ENCODE measurements at regions not wholly inside any gene's neighbourhood (a gene's known extent, or its start where the extent isn't known, plus 50 kb on each side); places are given as distances from the start of the nearest gene placed in this dataset.

GRCh38 chr2:22737144-22737543, 647.8 kb upstream of the KLHL29 start:
- DNase-seq (ENCODE audit: low read depth) = no peak

DNA sequence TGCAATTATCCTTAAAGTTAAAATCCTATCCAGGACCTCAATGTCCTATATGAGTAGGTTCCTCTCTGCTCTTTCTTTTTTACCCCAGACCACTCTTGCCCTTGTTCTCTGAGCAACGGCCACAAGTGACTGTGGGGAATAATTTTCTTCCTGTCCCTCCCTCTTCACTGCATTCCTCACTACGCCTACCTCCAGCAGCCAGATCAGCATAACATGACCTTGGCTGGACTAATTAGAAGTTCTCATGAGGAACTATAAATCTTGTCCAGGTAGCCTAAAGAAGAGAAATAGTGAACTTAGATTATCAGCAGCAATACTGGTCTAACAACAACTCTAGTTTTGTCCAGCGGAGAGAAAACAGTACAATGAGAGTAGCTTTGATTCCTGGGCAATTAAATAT, 643.8 kb upstream of the KLHL29 start:
- DNase-seq (ENCODE audit: low read depth) = no peak

DNA sequence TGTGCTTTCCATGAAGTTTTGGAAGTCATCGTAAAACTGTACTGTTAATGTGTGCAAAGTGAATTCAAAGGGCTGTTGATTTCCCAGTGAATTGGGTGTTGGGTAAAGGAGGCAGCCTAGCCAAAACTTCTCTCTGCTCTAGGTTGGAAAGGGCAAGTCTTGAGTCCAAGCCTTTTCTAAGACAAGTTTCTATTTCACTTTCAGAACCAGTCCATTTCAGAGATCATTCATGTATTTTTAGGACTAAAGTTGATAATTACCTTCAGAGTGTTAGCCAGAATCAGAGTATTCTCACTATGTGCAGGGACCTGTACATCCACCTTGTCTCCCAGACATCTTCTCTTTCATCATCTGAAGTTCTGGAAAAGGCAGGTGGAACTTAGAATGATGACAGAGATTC, 636.1 kb upstream of the KLHL29 start:
- no peak for DNase-seq (ENCODE audit: low read depth)

DNA sequence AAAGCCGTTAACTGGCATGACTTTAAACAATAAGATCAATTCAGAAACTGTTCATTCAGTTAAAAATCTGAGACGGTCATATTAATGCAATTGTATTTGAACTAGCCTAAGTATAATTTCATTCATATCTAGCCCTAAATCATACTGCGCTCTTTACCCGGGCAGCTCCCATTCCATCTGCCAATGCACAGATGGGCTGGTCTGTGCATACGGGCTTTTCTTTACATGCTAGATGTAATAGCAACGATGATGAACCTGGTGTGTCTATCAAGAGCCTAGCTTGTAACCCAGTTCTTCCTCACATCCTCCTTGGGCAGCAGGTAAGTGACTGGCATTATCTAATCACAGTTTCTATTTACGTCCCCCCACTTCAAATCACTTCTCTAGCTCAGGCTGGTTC, 631.5 kb upstream of the KLHL29 start:
- DNase-seq (ENCODE audit: low read depth) = no peak

DNA sequence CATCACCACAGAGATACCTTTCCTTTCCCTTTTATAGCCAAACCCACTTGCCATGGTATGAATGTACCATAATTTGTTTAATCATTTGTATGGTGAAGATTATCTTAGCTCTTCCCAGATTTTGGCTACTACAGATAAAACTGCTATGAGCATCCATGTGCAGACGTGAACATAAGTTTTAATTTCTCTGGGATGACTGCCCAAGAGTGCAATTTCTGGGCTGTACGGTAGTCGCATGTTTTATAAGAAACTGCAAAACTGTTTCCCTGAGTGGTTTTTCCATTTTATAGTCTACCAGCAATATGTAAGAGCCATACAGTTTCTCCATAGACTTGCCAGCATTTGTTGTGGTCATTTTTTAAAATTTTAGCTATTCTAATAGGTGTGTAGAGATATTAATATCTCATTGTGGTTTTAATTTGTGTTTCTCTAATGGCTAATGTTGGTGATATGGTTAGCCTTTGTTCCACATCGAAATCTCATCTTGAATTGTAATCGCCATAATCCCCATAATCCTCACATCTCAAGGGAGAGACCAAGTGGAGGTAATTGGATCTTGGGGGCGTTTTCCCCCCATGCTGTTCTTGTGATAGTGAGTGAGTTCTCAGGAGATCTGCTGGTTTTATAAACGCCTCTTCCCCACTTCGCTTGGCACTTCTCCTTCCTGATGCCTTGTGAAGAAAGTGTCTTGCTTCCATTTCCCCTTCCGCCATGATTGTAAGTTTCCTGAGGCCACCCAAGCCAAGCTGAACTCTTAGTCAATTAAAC, 628.5 kb upstream of the KLHL29 start:
- no peak for DNase-seq (ENCODE audit: low read depth)

GRCh38 chr2:22769497-22769896, 615.5 kb upstream of the KLHL29 start:
- no peak for DNase-seq (ENCODE audit: low read depth)

DNA sequence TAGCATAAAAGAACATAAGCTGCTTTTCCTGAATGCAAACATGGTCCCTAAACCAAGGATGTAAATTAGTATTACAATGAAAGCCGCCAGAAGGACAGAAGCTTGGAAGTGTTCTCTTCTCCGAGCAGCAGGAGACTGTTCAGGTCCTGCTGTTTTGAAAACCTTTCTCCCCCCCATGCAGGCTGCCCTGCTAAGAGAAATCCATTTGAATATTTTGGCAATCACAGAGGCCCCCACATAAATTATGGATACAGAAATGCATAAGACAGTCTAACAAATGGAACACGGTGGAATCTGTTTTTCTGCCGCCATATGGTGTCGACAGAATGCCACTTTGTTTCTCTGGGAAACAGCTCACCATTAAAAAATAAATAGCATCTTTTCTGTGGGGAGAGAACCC, 600.4 kb upstream of the KLHL29 start:
- no peak for DNase-seq (ENCODE audit: low read depth)

GRCh38 chr2:22786817-22787216, 598.2 kb upstream of the KLHL29 start:
- DNase-seq (ENCODE audit: low read depth) = no peak

- DNase-seq (ENCODE audit: low read depth) = no peak
These were observed 597.2 kb upstream of the KLHL29 start for GRCh38 chr2:22787745-22788144.

GRCh38 chr2:22788749-22789327, 596.1 kb upstream of the KLHL29 start:
- DNase-seq (ENCODE audit: low read depth) = no peak

DNA sequence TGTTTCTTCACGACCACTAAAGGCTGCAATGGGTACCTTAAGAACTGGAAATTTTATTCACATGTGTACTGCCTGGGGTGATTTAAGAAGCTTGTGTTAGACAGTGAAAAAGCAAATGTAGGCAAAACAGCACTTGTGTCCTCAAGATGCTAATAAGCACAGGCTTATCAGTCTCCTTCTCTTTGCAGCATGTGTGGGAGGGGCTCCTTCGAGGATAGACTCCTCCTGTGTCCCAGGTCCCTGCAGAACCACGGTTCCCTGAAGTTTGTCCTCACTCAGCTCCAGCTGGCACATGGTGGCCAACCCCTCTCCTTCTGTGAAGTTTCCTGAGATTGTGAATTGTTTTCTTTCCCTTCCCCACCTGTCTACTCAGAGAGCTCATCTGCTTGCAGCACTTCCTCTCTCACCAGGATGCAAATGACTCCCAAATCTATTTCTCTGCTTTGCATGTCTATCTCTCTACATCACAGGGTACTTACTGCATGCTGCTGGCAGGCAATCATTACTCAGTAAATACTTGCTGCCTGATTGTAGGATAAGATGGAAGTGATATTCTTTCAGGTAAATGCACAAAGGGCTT, 589.6 kb upstream of the KLHL29 start:
- DNase-seq (ENCODE audit: low read depth) = no peak

- DNase-seq (ENCODE audit: low read depth) = no peak
These were observed 586.6 kb upstream of the KLHL29 start for GRCh38 chr2:22798386-22798785.

- no peak for DNase-seq (ENCODE audit: low read depth)
These were observed 584.6 kb upstream of the KLHL29 start for GRCh38 chr2:22800412-22800811.

DNA sequence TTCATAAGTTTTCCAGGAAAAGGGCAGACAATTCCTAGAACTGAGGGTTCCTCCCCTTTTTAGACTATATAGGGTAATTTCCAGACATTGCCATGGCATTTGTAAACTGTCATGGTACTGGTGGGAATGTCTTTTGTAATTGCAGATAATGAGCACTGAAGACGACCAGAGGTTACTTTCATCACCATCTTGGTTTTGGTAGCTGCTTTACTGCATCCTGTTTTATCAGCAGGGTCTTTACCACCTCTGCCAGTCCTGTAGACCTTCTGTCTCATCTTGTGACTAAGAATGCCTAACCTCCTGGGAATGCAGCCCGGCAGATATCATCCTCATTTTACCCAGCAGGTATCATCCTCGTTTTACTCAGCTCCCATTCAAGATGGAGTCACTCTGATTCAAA, 583.9 kb upstream of the KLHL29 start:
- DNase-seq (ENCODE audit: low read depth) = no peak

- DNase-seq (ENCODE audit: low read depth) = no peak
These were observed 583.0 kb upstream of the KLHL29 start for GRCh38 chr2:22801970-22802369.

- DNase-seq (ENCODE audit: low read depth) = no peak
These were observed 577.1 kb upstream of the KLHL29 start for GRCh38 chr2:22807872-22808271.

- DNase-seq (ENCODE audit: low read depth) = no peak
These were observed 574.4 kb upstream of the KLHL29 start for GRCh38 chr2:22810602-22811001.

DNA sequence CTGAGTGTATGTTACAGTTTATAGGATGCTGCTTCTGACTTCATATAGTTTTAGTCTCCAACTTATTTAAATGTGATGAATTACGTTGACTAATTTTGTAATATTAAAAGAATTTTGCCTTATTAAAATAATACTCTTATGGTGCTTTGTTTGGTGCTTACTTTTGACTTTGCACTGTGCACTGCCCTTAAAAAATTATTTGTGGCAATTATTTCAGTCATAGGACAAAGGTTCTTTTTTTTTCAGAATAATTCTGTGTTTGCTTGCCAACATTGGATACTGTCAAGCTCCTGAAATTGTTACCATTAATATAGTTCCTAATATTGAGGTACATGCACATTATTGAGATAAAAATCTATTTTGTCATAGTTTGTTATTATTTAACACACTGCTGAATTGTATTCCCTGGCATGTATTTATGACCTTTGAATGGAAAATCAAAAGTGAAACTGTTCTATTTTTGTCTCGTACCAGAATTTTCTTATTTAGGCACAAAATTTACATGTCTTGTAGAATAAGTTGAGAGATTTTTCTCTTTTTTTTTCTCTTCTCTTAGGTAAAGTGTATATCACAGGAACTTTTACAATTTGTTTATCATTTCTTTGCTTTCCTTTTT, 572.8 kb upstream of the KLHL29 start:
- no peak for DNase-seq (ENCODE audit: low read depth)

GRCh38 chr2:22817197-22817596, 567.8 kb upstream of the KLHL29 start:
- DNase-seq (ENCODE audit: low read depth) = no peak

GRCh38 chr2:22821458-22821857, 563.5 kb upstream of the KLHL29 start:
- DNase-seq (ENCODE audit: low read depth) = no peak

DNA sequence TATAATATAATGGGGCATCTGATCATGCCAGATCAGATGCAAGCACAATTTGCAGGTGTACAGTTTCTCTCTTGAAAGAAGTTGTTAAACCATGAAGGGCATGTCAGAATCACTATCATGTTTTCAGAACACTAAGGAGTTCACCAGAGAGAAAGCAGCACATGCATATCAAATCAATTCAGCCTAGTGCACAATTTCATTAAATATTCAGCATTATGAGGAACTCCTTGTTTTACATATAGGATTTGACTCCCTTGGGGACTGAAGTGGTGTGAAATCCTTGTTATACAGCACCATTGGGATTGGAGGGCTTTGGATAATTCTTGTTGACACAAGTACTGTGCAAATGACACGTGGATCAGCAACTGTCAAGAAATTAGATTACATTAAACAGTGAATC, 562.1 kb upstream of the KLHL29 start:
- DNase-seq (ENCODE audit: low read depth) = no peak

DNA sequence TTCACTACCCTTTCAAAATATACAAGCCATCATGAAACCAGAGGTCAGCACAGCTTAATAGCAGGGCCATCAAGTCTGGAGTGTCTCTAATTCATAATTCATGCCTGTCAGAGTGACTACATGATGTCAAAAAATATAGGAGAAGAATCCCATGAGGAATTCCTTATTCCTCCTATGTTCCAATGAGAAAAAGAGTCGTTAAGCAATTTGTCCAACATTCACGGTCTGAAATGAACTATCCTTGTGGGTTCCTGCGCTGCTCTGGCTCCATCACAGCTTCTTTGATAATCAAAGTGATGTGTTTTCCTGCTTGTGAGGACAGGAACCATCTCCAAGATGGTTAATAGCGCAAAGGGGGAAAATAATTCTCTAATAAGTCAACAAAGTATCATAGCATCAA, 560.4 kb upstream of the KLHL29 start:
- DNase-seq (ENCODE audit: low read depth) = no peak

- DNase-seq (ENCODE audit: low read depth) = no peak
These were observed 558.3 kb upstream of the KLHL29 start for GRCh38 chr2:22826703-22827102.
